ENCODE measurements at regions not wholly inside any gene's neighbourhood (a gene's known extent, or its start where the extent isn't known, plus 50 kb on each side); places are given as distances from the start of the nearest gene placed in this dataset.

- TF ChIP-seq CTCF (IDR thresholded peaks at IDR 0.05; ENCODE audit: borderline replicate concordance, extremely low read depth, low read length, poor library complexity, severe bottlenecking) (no peak), EZH2 (IDR thresholded peaks at IDR 0.05; ENCODE audit: borderline replicate concordance, low read depth, low read length, severe bottlenecking) (no peak)
These were observed 203.0 kb downstream of the MED10 start for GRCh38 chr5:6175172-6175854.
